CD4-positive, alpha-beta T cell treated with Interleukin-4 for 1 hour (primary cell): ENCODE measurements at regions not wholly inside any gene's neighbourhood (a gene's known extent, or its start where the extent isn't known, plus 50 kb on each side); places are given as distances from the start of the nearest gene placed in this dataset.
A peak's percentile ranks its signal among the peaks of the same experiment; 100 is the strongest.

ENCODE experiments used
- DNase-seq, 2 donors: peaks; one replicate each; pipeline ENCODE4 v3.0.0-alpha.2; 2020 to 2022

- no peak for DNase-seq
Measured at GRCh38 chr7:41830271-41830670, 127.4 kb upstream of the INHBA start.

- DNase-seq: no peak
Measured at GRCh38 chr7:41828911-41829310, 126.0 kb upstream of the INHBA start.

GRCh38 chr7:41826641-41827040, 123.8 kb upstream of the INHBA start:
- no peak for DNase-seq

- no peak for DNase-seq
Measured at GRCh38 chr7:41825927-41826480, 123.1 kb upstream of the INHBA start.

- no peak for DNase-seq
Measured at GRCh38 chr7:41824284-41824683, 121.4 kb upstream of the INHBA start.

GRCh38 chr7:41822259-41822817, 119.4 kb upstream of the INHBA start:
- no peak for DNase-seq

GRCh38 chr7:41821521-41822213, 118.8 kb upstream of the INHBA start:
- no peak for DNase-seq

GRCh38 chr7:41820111-41820671, 117.3 kb upstream of the INHBA start:
- DNase-seq: no peak

GRCh38 chr7:41819645-41820044, 116.8 kb upstream of the INHBA start:
- DNase-seq: no peak

GRCh38 chr7:41818765-41819398, 116.0 kb upstream of the INHBA start:
- no peak for DNase-seq

GRCh38 chr7:41817386-41817785, 114.5 kb upstream of the INHBA start:
- no peak for DNase-seq

- DNase-seq: peak in 1 of 2 donors; percentile 20
Measured at GRCh38 chr7:41816111-41816510, 113.2 kb upstream of the INHBA start.

- DNase-seq: no peak
Measured at GRCh38 chr7:41814888-41815287, 112.0 kb upstream of the INHBA start.

GRCh38 chr7:41813286-41813685, 110.4 kb upstream of the INHBA start:
- no peak for DNase-seq

- DNase-seq: no peak
Measured at GRCh38 chr7:41811941-41812340, 109.1 kb upstream of the INHBA start.

GRCh38 chr7:41809940-41810576, 107.2 kb upstream of the INHBA start:
- peak; percentile 7 to 43 for DNase-seq

GRCh38 chr7:41809529-41809939, 106.6 kb upstream of the INHBA start:
- DNase-seq: no peak

- no peak for DNase-seq
Measured at GRCh38 chr7:41809116-41809515, 106.2 kb upstream of the INHBA start.

GRCh38 chr7:41808541-41808940, 105.7 kb upstream of the INHBA start:
- no peak for DNase-seq

GRCh38 chr7:41803569-41803968, 100.7 kb upstream of the INHBA start:
- DNase-seq: no peak

GRCh38 chr7:41796331-41796730, 93.4 kb upstream of the INHBA start:
- DNase-seq: no peak

- no peak for DNase-seq
Measured at GRCh38 chr7:41795276-41795833, 92.5 kb upstream of the INHBA start.

- no peak for DNase-seq
Measured at GRCh38 chr7:41793556-41793955, 90.7 kb upstream of the INHBA start.
